ENCODE measurements at regions not wholly inside any gene's neighbourhood (a gene's known extent, or its start where the extent isn't known, plus 50 kb on each side); places are given as distances from the start of the nearest gene placed in this dataset.

GRCh38 chr9:27671636-27672035 is 98.4 kb upstream of the C9orf72 start:
- no peak overlapping the region for H3K4me3 ChIP-seq (ENCODE audit: low read depth, low read length)
- TF ChIP-seq CTCF (IDR thresholded peaks at IDR 0.05; ENCODE audit: low read depth, low read length): no peak

- no peak for TF ChIP-seq CTCF (IDR thresholded peaks at IDR 0.05; ENCODE audit: low read depth, low read length)
Observed at GRCh38 chr9:27672718-27673117, 99.4 kb upstream of the C9orf72 start.

GRCh38 chr9:27673641-27674040 is 100.4 kb upstream of the C9orf72 start:
- H3K4me3 ChIP-seq (ENCODE audit: low read depth, low read length): no peak overlapping the region
- TF ChIP-seq CTCF (IDR thresholded peaks at IDR 0.05; ENCODE audit: low read depth, low read length): no peak

More at GRCh38 chr9:27672718-27673117, 99.4 kb upstream of the C9orf72 start:
- no peak overlapping the region for H3K4me3 ChIP-seq (ENCODE audit: low read depth, low read length)

GRCh38 chr9:27675354-27675753 is 102.1 kb upstream of the C9orf72 start:
- no peak overlapping the region for H3K4me3 ChIP-seq (ENCODE audit: low read depth, low read length)
- TF ChIP-seq CTCF (IDR thresholded peaks at IDR 0.05; ENCODE audit: low read depth, low read length): no peak

- no peak for TF ChIP-seq CTCF (IDR thresholded peaks at IDR 0.05; ENCODE audit: low read depth, low read length)
- H3K4me3 ChIP-seq (ENCODE audit: low read depth, low read length): no peak overlapping the region
Observed at GRCh38 chr9:27676827-27677226, 103.5 kb upstream of the C9orf72 start.

GRCh38 chr9:27679338-27679737 is 106.1 kb upstream of the C9orf72 start:
- no peak overlapping the region for H3K4me3 ChIP-seq (ENCODE audit: low read depth, low read length)
- TF ChIP-seq CTCF (IDR thresholded peaks at IDR 0.05; ENCODE audit: low read depth, low read length): no peak

GRCh38 chr9:27683181-27683580 is 109.9 kb upstream of the C9orf72 start:
- TF ChIP-seq CTCF (IDR thresholded peaks at IDR 0.05; ENCODE audit: low read depth, low read length): no peak

More at GRCh38 chr9:27683181-27683580, 109.9 kb upstream of the C9orf72 start:
- no peak overlapping the region for H3K4me3 ChIP-seq (ENCODE audit: low read depth, low read length)

All from WI38 (cell line).